ENCODE measurements at regions not wholly inside any gene's neighbourhood (a gene's known extent, or its start where the extent isn't known, plus 50 kb on each side); places are given as distances from the start of the nearest gene placed in this dataset.

- no peak overlapping the region for H3K27ac Mint-ChIP-seq
- peak overlapping the region in 2 of 5 donors; percentile 26 to 30 for H3K4me3 Mint-ChIP-seq
- no peaks in the 10 kb centered on the region for H3K9me3 Mint-ChIP-seq
- H3K4me1 Mint-ChIP-seq, result peaks cover 21 to 29% of the 10 kb centered on the region in 2 donors
- no peak for DNase-seq
- H3K36me3 Mint-ChIP-seq, result peaks cover 0 to 3% (median 0%) of the 10 kb centered on the region in 3 donors
- H3K27me3 Mint-ChIP-seq (ENCODE audit: low read depth in 3 of 3), result peaks cover 2 to 7% (median 3%) of the 10 kb centered on the region in 3 donors
Observed at GRCh38 chr2:145186303-145186702, 666.4 kb upstream of the ZEB2 start.

GRCh38 chr2:145185696-145186095 lies 665.8 kb upstream of the ZEB2 start:
- Mint-ChIP-seq H3K36me3 (peaks cover 0 to 3% (median 0%) of the 10 kb centered on the region in 3 donors), H3K27me3 (ENCODE audit: low read depth in 3 of 3) (peaks cover 2 to 7% (median 3%) of the 10 kb centered on the region in 3 donors), H3K27ac (no peak overlapping the region), H3K4me1 (peaks cover 21 to 29% of the 10 kb centered on the region in 2 donors), H3K4me3 (peak overlapping the region in 1 of 5 donors; percentile 17), H3K9me3 (no peaks in the 10 kb centered on the region)
- no peak for DNase-seq

GRCh38 chr2:145184741-145185651 lies 665.1 kb upstream of the ZEB2 start:
- H3K27me3 Mint-ChIP-seq (ENCODE audit: low read depth in 3 of 3), result peaks cover 2 to 7% (median 3%) of the 10 kb centered on the region in 3 donors
- H3K4me1 Mint-ChIP-seq, result peaks cover 21 to 29% of the 10 kb centered on the region in 2 donors
- H3K36me3 Mint-ChIP-seq, result peaks cover 0 to 3% (median 0%) of the 10 kb centered on the region in 3 donors
- DNase-seq, result peak in 2 of 3 donors; percentile 2 to 7
- H3K27ac Mint-ChIP-seq, result no peak overlapping the region
- H3K9me3 Mint-ChIP-seq, result no peaks in the 10 kb centered on the region
- peak overlapping the region; percentile 24 to 54 (median 50) for H3K4me3 Mint-ChIP-seq

- H3K27me3 Mint-ChIP-seq (ENCODE audit: low read depth in 3 of 3), result peaks cover 0 to 2% (median 0%) of the 10 kb centered on the region in 3 donors
- no peaks in the 10 kb centered on the region for H3K4me1 Mint-ChIP-seq
- no peak overlapping the region for H3K4me3 Mint-ChIP-seq
- DNase-seq, result no peak
- peaks cover 0 to 4% (median 0%) of the 10 kb centered on the region in 3 donors for H3K36me3 Mint-ChIP-seq
- H3K27ac Mint-ChIP-seq, result no peak overlapping the region
- H3K9me3 Mint-ChIP-seq, result peaks cover 0 to 3% (median 0%) of the 10 kb centered on the region in 6 donors
Observed at GRCh38 chr2:145169285-145169684, 649.4 kb upstream of the ZEB2 start.

GRCh38 chr2:145168091-145168490 lies 648.2 kb upstream of the ZEB2 start:
- H3K27me3 Mint-ChIP-seq (ENCODE audit: low read depth in 3 of 3), result peaks cover 0 to 2% (median 2%) of the 10 kb centered on the region in 3 donors
- DNase-seq, result no peak
- H3K27ac Mint-ChIP-seq, result no peak overlapping the region
- peaks cover 0 to 3% (median 0%) of the 10 kb centered on the region in 6 donors for H3K9me3 Mint-ChIP-seq
- H3K36me3 Mint-ChIP-seq, result peaks cover 0 to 4% (median 0%) of the 10 kb centered on the region in 3 donors
- no peak overlapping the region for H3K4me3 Mint-ChIP-seq
- no peaks in the 10 kb centered on the region for H3K4me1 Mint-ChIP-seq

GRCh38 chr2:145166731-145167302 lies 646.9 kb upstream of the ZEB2 start:
- Mint-ChIP-seq H3K27me3 (ENCODE audit: low read depth in 3 of 3) (peaks cover 0 to 2% (median 2%) of the 10 kb centered on the region in 3 donors), H3K27ac (no peak overlapping the region), H3K4me1 (no peaks in the 10 kb centered on the region)

GRCh38 chr2:145161656-145162055 lies 641.7 kb upstream of the ZEB2 start:
- Mint-ChIP-seq H3K27me3 (ENCODE audit: low read depth in 3 of 3) (peaks cover 0 to 2% (median 0%) of the 10 kb centered on the region in 3 donors), H3K4me3 (no peak overlapping the region), H3K36me3 (peaks cover 0 to 5% (median 3%) of the 10 kb centered on the region in 3 donors), H3K4me1 (no peaks in the 10 kb centered on the region), H3K27ac (no peak overlapping the region), H3K9me3 (peaks cover 0 to 2% (median 0%) of the 10 kb centered on the region in 6 donors)
- DNase-seq, result no peak

More at GRCh38 chr2:145166731-145167302, 646.9 kb upstream of the ZEB2 start:
- H3K36me3 Mint-ChIP-seq, result peaks cover 0 to 4% (median 3%) of the 10 kb centered on the region in 3 donors
- no peak overlapping the region for H3K4me3 Mint-ChIP-seq
- DNase-seq, result no peak
- H3K9me3 Mint-ChIP-seq, result peaks cover 0 to 5% (median 0%) of the 10 kb centered on the region in 6 donors

GRCh38 chr2:145160855-145161254 lies 640.9 kb upstream of the ZEB2 start:
- Mint-ChIP-seq H3K9me3 (peaks cover 0 to 2% (median 0%) of the 10 kb centered on the region in 6 donors), H3K36me3 (peaks cover 0 to 5% (median 3%) of the 10 kb centered on the region in 3 donors), H3K4me1 (no peaks in the 10 kb centered on the region), H3K4me3 (no peak overlapping the region), H3K27ac (no peak overlapping the region), H3K27me3 (ENCODE audit: low read depth in 3 of 3) (peaks cover 0 to 2% (median 0%) of the 10 kb centered on the region in 3 donors)
- DNase-seq, result no peak

GRCh38 chr2:145159676-145160075 lies 639.8 kb upstream of the ZEB2 start:
- H3K27ac Mint-ChIP-seq, result no peak overlapping the region
- DNase-seq, result no peak
- H3K27me3 Mint-ChIP-seq (ENCODE audit: low read depth in 3 of 3), result peaks cover 0 to 2% (median 0%) of the 10 kb centered on the region in 3 donors
- H3K4me3 Mint-ChIP-seq, result no peak overlapping the region
- H3K9me3 Mint-ChIP-seq, result peaks cover 0 to 5% (median 0%) of the 10 kb centered on the region in 6 donors
- no peaks in the 10 kb centered on the region for H3K4me1 Mint-ChIP-seq
- peaks cover 0 to 5% (median 3%) of the 10 kb centered on the region in 3 donors for H3K36me3 Mint-ChIP-seq

- Mint-ChIP-seq H3K4me3 (no peak overlapping the region), H3K4me1 (no peaks in the 10 kb centered on the region), H3K36me3 (peaks cover 3 to 5% (median 5%) of the 10 kb centered on the region in 3 donors), H3K27me3 (ENCODE audit: low read depth in 3 of 3) (no peaks in the 10 kb centered on the region), H3K27ac (no peak overlapping the region), H3K9me3 (peaks cover 3 to 13% (median 7%) of the 10 kb centered on the region in 6 donors)
- DNase-seq, result no peak
Observed at GRCh38 chr2:145157741-145158591, 638.0 kb upstream of the ZEB2 start.

GRCh38 chr2:145157036-145157675 lies 637.2 kb upstream of the ZEB2 start:
- no peaks in the 10 kb centered on the region for H3K4me1 Mint-ChIP-seq

GRCh38 chr2:145156199-145156598 lies 636.3 kb upstream of the ZEB2 start:
- DNase-seq, result no peak
- Mint-ChIP-seq H3K36me3 (peaks cover 3 to 9% (median 7%) of the 10 kb centered on the region in 3 donors), H3K9me3 (peaks cover 3 to 17% (median 11%) of the 10 kb centered on the region in 6 donors), H3K4me3 (no peak overlapping the region), H3K4me1 (no peaks in the 10 kb centered on the region), H3K27me3 (ENCODE audit: low read depth in 3 of 3) (no peaks in the 10 kb centered on the region), H3K27ac (no peak overlapping the region)

More at GRCh38 chr2:145157036-145157675, 637.2 kb upstream of the ZEB2 start:
- no peak for DNase-seq
- H3K27me3 Mint-ChIP-seq (ENCODE audit: low read depth in 3 of 3), result no peaks in the 10 kb centered on the region
- no peak overlapping the region for H3K27ac Mint-ChIP-seq
- peaks cover 3 to 15% (median 9%) of the 10 kb centered on the region in 6 donors for H3K9me3 Mint-ChIP-seq
- H3K36me3 Mint-ChIP-seq, result peaks cover 0 to 7% (median 5%) of the 10 kb centered on the region in 3 donors
- H3K4me3 Mint-ChIP-seq, result no peak overlapping the region

GRCh38 chr2:145155196-145155595 lies 635.3 kb upstream of the ZEB2 start:
- no peak overlapping the region for H3K27ac Mint-ChIP-seq

More at GRCh38 chr2:145155196-145155595, 635.3 kb upstream of the ZEB2 start:
- DNase-seq, result no peak
- peaks cover 3 to 10% (median 7%) of the 10 kb centered on the region in 3 donors for H3K36me3 Mint-ChIP-seq
- no peaks in the 10 kb centered on the region for H3K27me3 Mint-ChIP-seq (ENCODE audit: low read depth in 3 of 3)
- H3K4me1 Mint-ChIP-seq, result no peaks in the 10 kb centered on the region
- peaks cover 3 to 17% (median 11%) of the 10 kb centered on the region in 6 donors for H3K9me3 Mint-ChIP-seq
- H3K4me3 Mint-ChIP-seq, result no peak overlapping the region
